Sigmoid colon (tissue), 6 donors: ENCODE measurements at regions not wholly inside any gene's neighbourhood (a gene's known extent, or its start where the extent isn't known, plus 50 kb on each side); places are given as distances from the start of the nearest gene placed in this dataset.
"Not testable (repeated sequence)": the region's sequence is repeated elsewhere in the genome, so short reads cannot be mapped to it uniquely, and the experiment has no call there.

Experiments
- DNase-seq: peaks from one replicate; pipeline ENCODE4 v3.0.0-alpha.2; 2019
- H3K27ac ChIP-seq, 4 donors: fragments of 200-600 bp; sonication (generic); one replicate each; pipeline ENCODE4 v1.5.1; 2016 to 2019; ENCODE audit warnings: mild to moderate bottlenecking in 1 of 4
- H3K27me3 ChIP-seq, 3 donors: fragments of 200-600 bp; sonication (generic); one replicate each; pipeline ENCODE4 v1.5.1; 2019; ENCODE audit warnings: mild to moderate bottlenecking in 1 of 3
- H3K36me3 ChIP-seq, 4 donors: fragments of 200-600 bp; sonication (generic); one replicate each; pipeline ENCODE4 v1.5.1; 2016 to 2019
- H3K4me1 ChIP-seq, 4 donors: fragments of 200-600 bp; sonication (generic); one replicate each; pipeline ENCODE4 v1.5.1; 2017 to 2019
- H3K4me3 ChIP-seq, 4 donors: fragments of 200-600 bp; sonication (generic); one replicate each; pipeline ENCODE4 v1.5.1; 2017 to 2019; ENCODE audit warnings: mild to moderate bottlenecking in 2 of 4, moderate library complexity in 1 of 4
- H3K9me3 ChIP-seq, 4 donors: fragments of 200-600 bp in 3 of 4; sonication (generic) in 3 of 4; one replicate each; pipeline versions ENCODE4 v1.5.1 to v1.6.1; 2013 to 2019
- WGBS, 2 donors: extraction: QIAGEN DNeasy Blood & Tissue Kit; methylation state at CpG; one replicate each; pipeline ENCODE4 v1.1.7; 2013; 5-methylcytosine and 5-hydroxymethylcytosine counted together
- intact Hi-C: fragments of 100-400 bp; cut with DNase I; formaldehyde crosslinking; loops from one replicate; pipeline ENCODE4 v1.15.1; 2023
- donor health status: healthy with polysubstance abuse.
- donor health status: healthy.

DNA sequence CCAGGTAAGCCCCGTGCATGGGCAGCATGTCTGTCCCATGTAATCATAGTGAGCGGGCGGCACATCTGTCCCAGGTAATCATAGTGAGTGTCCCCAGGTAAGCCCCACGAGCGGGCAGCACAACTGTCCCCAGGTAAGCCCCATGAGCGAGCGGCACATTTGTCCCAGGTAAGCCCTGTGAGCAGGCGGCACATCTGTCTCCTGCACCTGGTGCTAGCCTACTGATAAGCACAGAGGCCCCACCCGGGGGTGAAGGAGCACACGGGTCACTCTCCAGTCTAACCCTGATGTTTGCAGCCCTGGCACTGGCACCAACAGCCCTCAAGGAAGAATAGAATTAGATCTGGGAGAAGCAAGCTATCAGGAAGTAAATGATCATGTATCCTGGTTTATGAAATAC, 99.2 kb downstream of the ATP6V0E2 start:
- H3K27me3 ChIP-seq, intact Hi-C loops, H3K4me3 ChIP-seq, H3K27ac ChIP-seq, H3K4me1 ChIP-seq, H3K9me3 ChIP-seq, H3K36me3 ChIP-seq, DNase-seq: not testable (repeated sequence)
- WGBS, 2 donors, result 25 to 74% methylated on average over 10 of the region's 10 CpGs

DNA sequence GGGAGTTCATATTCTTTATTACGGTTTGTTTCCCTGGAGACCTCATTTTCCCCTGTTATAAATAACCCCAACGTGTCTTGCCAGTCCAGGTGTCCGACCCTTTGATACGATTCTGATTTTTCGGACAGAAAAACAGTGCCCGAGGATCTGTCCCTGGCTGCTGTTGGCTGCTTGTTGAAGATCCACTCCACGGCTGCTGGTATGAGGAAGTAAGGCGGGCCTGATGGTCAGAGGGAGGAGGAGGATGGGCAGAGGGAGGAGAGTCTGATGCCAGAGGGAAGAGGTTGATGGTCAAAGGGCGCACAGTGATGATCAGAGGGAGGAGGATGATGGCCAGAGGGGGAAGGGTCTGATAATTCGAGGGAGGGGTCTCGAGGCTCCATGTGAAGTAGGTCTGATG, 99.9 kb downstream of the ATP6V0E2 start:
- H3K9me3 ChIP-seq, H3K4me1 ChIP-seq, intact Hi-C loops, H3K4me3 ChIP-seq, H3K27me3 ChIP-seq, H3K27ac ChIP-seq, H3K36me3 ChIP-seq, DNase-seq: not testable (repeated sequence)
- 41 to 81% methylated on average over 6 of the region's 11 CpGs for WGBS, 2 donors

DNA sequence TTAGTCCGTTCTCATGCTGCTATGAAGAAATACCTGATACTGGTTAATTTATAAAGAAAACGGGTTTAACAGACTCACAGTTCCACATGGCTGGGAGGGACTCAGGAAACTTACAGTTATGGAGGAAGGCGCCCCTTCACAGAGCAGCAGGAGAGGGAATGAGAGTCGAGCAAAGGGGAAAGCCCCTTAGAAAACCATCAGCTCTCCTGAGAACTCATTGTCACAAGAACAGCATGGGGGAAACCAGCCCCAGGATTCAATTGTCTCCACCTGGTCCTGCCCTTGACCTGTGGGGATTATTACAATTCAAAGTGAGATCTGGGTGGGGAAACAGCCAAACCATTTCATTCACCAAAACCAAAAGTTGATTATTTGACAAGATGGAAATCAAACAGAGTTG, 101.8 kb downstream of the ATP6V0E2 start:
- H3K9me3 ChIP-seq, H3K4me3 ChIP-seq, H3K27ac ChIP-seq, DNase-seq, intact Hi-C loops, H3K36me3 ChIP-seq, H3K4me1 ChIP-seq, H3K27me3 ChIP-seq: not testable (repeated sequence)
- 37 to 74% methylated on average over 4 of the region's 4 CpGs for WGBS, 2 donors

DNA sequence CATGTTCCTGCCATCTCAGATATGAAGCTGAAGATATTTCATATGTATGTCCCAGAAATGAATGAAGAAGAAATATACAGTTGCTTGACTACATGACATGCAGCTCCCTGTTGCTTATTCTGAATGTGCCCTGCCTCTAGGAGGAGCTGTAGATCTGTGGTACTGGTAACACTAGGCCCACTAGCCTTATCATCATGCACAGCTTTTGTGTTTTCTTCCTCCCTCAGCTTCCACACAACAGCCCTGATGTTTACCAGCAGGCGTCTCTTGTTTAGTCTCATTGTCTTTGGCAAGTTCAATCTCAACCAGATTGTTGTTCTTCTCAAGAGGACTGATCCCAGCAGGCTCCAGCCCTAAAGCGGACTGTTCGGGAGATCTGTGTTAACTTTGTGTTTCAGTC, 104.8 kb downstream of the ATP6V0E2 start:
- H3K27ac ChIP-seq, H3K27me3 ChIP-seq, H3K4me1 ChIP-seq, H3K36me3 ChIP-seq, DNase-seq, H3K4me3 ChIP-seq, H3K9me3 ChIP-seq, intact Hi-C loops: not testable (repeated sequence)
- 85 to 86% methylated on average over 3 of the region's 3 CpGs for WGBS, 2 donors

DNA sequence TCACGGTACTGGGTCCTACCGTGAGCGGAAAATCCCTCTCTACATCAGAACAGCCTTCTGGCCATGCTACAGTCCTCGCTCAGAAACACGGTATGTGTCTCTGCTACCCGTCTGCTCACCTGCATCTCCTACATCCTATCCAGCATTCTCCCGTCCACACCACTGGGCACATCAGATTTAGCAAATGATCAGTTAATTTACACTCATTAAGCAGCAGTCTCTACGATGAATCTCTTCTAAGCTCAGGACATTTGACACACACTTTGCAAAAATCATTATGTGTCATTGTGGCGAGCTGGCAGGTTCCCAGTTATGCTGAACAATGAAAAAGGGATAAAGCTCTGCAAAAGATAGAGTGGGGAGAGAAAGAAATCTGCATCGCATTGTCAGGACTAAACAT, 105.2 kb downstream of the ATP6V0E2 start:
- H3K27ac ChIP-seq, H3K36me3 ChIP-seq, H3K27me3 ChIP-seq, H3K9me3 ChIP-seq, DNase-seq, H3K4me3 ChIP-seq, H3K4me1 ChIP-seq, intact Hi-C loops: not testable (repeated sequence)
- WGBS, 2 donors, result 83 to 88% methylated on average over 7 to 10 of the region's 10 CpGs

GRCh38 chr7:149982537-149983112, 108.9 kb downstream of the ATP6V0E2 start:
- H3K36me3 ChIP-seq, H3K4me1 ChIP-seq, H3K4me3 ChIP-seq, DNase-seq, intact Hi-C loops, H3K9me3 ChIP-seq, H3K27ac ChIP-seq, H3K27me3 ChIP-seq: not testable (repeated sequence)
- WGBS, 2 donors, result 68 to 83% methylated on average over 4 of the region's 4 CpGs

DNA sequence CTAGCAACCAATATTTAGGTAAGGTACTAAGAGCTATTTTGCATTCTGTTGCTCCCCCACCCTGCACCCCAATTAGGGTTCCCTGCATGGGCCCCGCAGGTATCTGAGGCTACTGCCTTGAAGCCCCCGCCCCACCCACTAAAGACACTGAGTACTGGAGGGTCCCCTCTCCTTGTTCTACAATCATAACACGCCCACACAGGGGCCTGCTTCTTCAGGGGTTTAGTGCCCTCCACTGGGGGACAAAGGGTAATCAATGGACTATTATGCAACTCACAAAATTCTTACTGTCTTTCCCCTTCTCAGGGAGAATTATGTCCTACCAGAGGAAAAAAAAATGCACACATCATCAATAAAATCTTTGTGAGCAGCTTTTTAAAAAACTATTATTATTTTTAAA, 113.1 kb downstream of the ATP6V0E2 start:
- H3K36me3 ChIP-seq, intact Hi-C loops, DNase-seq, H3K4me3 ChIP-seq, H3K9me3 ChIP-seq, H3K27me3 ChIP-seq, H3K4me1 ChIP-seq, H3K27ac ChIP-seq: not testable (repeated sequence)
- WGBS, 2 donors, result no CpG with 5 or more reads among the region's 3 CpGs

DNA sequence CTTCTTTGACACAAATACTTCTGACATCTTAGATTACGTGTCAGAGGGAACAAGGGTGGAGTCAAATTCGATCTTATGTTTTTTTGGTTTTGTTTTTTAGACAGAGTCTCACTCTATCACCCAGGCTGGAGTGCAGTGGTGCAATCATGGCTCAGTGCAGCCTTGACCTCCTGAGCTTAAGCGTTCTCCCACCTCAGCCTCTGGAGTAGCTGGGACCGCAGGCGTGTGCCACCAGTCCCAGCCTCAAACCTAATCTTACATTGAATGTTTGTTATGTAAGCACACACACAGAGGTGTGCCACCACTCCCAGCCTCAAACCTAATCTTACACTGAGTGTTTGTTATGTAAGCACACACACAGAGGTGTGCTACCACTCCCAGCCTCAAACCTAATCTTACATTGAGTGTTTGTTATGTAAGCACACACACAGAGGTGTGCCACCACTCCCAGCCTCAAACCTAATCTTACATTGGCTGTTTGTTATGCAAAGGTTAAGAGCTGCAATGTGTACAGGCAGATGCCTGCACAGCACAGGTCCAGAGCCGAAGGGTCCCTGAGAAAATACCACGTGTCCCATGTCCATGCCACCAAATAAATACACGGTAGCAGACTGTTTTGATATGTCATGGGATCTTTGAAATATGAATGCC, 118.0 kb downstream of the ATP6V0E2 start:
- DNase-seq, H3K27me3 ChIP-seq, H3K9me3 ChIP-seq, intact Hi-C loops, H3K4me3 ChIP-seq, H3K27ac ChIP-seq, H3K4me1 ChIP-seq, H3K36me3 ChIP-seq: not testable (repeated sequence)
- 52 to 87% methylated on average over 8 of the region's 8 CpGs for WGBS, 2 donors

- 75 to 95% methylated on average over 11 of the region's 11 CpGs for WGBS, 2 donors
- H3K4me3 ChIP-seq, H3K27me3 ChIP-seq, H3K9me3 ChIP-seq, H3K27ac ChIP-seq, intact Hi-C loops, H3K36me3 ChIP-seq, DNase-seq, H3K4me1 ChIP-seq: not testable (repeated sequence)
Measured at GRCh38 chr7:149992366-149992765, 118.6 kb downstream of the ATP6V0E2 start.

DNA sequence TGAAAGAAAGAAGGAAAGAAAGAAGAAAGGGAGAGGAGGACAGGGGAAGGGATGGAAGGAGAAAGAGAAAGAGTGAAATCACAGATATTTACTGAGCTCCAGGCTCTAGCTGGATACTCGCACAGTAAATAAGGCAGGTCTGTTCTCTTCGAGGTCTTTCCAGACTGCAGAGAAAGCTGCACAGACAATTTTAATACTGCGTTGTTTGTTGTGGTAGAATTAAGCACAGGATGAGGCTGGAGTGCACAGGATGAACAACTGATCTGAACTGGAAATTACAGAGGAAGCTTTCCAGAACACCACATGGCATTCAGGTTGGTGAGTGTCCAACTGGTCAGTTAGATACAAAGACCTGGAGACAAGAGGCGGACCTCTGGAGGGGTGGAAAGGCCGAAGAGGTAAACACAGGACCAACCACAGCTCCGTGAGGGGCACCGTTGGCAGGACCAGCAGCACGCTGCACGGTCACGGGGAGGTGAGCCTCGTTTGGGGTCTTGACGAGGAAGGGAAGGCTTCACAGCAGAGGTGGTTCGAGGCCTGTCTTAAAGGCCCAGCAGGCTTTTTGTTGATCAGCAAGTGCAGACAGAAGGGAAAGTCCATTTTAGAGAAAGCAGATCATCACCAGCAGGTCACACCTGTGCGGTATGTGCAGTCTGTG, 121.7 kb downstream of the ATP6V0E2 start:
- DNase-seq, H3K27me3 ChIP-seq, H3K9me3 ChIP-seq, H3K27ac ChIP-seq, H3K4me1 ChIP-seq, intact Hi-C loops, H3K36me3 ChIP-seq, H3K4me3 ChIP-seq: not testable (repeated sequence)
- 81 to 90% methylated on average over 13 of the region's 14 CpGs for WGBS, 2 donors

DNA sequence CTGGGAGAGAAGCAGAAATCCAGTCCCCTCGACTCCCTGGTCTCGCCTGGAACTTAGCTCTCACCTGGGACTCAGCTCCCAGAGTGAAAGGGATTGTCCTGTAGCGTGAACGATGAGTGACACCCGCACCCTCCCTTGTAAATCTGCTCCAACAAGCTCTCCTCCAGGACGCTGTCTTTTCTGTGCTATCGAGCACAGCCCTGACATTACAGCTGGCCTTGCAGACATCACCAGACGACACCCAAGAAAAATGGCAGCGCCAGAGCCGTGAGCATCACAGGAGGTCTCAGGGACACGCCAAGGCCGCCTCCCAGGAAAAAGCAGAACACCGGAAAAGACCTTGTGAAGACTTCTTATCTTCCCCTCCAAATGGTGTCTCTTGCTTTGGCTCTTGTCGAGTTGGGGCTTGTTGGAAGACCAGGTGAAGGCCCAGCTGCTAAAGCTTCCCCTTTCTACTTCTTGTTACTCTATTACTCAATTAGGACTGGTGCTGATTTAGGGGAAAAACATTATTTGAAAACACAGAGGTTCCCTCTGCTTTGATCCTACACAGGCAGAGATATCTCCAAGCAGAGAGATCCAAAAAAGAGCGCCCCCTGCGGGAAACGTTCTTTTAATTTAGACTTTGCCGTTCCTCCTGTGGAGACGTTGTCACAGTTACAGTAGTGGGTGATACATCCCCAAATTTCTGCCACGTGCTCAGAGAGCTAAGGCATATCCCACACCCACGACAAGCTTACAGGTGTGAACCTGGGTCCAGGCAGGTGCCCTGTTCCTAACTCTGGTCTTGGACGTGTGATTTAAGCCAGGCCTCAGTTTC, 127.2 kb downstream of the ATP6V0E2 start:
- WGBS, 2 donors, result 59 to 79% methylated on average over 22 of the region's 22 CpGs

More for the DNA sequence above, 127.2 kb downstream of the ATP6V0E2 start:
- intact Hi-C loops, H3K9me3 ChIP-seq, H3K4me1 ChIP-seq, DNase-seq, H3K27ac ChIP-seq, H3K36me3 ChIP-seq, H3K27me3 ChIP-seq, H3K4me3 ChIP-seq: not testable (repeated sequence)
